ENCODE measurements at regions not wholly inside any gene's neighbourhood (a gene's known extent, or its start where the extent isn't known, plus 50 kb on each side); places are given as distances from the start of the nearest gene placed in this dataset.

DNA sequence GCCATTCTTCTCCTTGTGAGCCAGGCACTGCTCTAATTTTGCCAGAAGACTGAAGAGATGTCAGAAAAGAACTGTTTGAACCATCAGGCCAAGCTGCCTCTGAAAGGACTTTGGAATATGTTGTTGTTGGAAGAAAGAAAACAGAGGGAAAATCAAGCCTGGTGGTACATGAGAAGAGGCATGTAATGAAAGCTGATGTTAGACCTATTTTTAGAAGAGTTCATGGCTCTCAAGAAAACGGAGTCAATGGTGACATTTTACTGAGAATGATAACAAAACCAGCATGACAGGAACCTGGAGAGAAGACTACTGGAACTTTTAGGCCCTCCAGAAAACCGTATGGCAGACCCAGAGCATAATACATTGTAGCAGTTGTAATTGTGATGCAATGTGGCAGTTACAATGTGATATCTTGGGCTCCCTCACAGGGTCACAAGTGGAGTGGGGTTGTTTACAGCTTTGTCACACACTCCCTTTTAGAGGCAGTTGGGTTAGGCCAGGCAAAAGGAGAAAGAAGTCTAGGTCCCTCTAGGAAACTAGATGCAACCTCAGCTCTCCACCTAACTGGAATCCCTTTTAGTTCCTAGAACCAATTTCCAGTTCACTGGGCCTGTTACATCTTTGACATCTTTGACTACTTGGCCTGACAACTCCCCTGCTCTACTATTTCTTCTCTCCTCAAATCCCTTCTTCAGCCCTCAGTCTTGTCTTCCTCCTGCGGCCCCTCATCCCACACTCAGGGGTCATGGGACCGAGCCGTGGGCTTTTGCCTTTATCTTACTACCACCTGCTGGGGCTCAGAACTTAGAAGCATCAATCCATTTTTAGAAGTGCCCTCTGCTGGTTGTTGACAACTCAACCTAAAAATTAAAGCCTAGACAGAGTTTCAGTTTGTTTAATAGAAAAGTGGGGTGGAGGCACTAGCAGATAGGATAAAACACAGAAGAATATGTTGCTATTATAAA is 61.2 kb upstream of the JAK2 start:
- TF ChIP-seq, protein P1, sequence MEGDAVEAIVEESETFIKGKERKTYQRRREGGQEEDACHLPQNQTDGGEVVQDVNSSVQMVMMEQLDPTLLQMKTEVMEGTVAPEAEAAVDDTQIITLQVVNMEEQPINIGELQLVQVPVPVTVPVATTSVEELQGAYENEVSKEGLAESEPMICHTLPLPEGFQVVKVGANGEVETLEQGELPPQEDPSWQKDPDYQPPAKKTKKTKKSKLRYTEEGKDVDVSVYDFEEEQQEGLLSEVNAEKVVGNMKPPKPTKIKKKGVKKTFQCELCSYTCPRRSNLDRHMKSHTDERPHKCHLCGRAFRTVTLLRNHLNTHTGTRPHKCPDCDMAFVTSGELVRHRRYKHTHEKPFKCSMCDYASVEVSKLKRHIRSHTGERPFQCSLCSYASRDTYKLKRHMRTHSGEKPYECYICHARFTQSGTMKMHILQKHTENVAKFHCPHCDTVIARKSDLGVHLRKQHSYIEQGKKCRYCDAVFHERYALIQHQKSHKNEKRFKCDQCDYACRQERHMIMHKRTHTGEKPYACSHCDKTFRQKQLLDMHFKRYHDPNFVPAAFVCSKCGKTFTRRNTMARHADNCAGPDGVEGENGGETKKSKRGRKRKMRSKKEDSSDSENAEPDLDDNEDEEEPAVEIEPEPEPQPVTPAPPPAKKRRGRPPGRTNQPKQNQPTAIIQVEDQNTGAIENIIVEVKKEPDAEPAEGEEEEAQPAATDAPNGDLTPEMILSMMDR (IDR thresholded peaks at IDR 0.05 in 4 of 5, conservative IDR thresholded peaks at IDR 0.05 in 1 of 5), result peak in 3 of 5 experiments; percentile 16 to 27 (median 22)
- no peak for TF ChIP-seq POLR2A (IDR thresholded peaks at IDR 0.05)

All from gastrocnemius medialis (tissue), 4 donors.